ENCODE measurements at regions not wholly inside any gene's neighbourhood (a gene's known extent, or its start where the extent isn't known, plus 50 kb on each side); places are given as distances from the start of the nearest gene placed in this dataset.
A peak's percentile ranks its signal among the peaks of the same experiment; 100 is the strongest.

GRCh38 chr17:59502800-59503199 lies 62.6 kb upstream of the DHX40 start:
- Mint-ChIP-seq H3K27me3 (ENCODE audit: low read depth) (no peaks in the 10 kb centered on the region), H3K4me1 (peaks cover 14% of the 10 kb centered on the region), H3K9me3 (no peaks in the 10 kb centered on the region), H3K4me3 (no peak overlapping the region), H3K27ac (no peak overlapping the region), H3K36me3 (no peaks in the 10 kb centered on the region)
- TF ChIP-seq CTCF (IDR thresholded peaks at IDR 0.05; ENCODE audit: unreplicated experiment) = no peak
- no peak for DNase-seq (ENCODE audit: low spot score in 2 of 2, unreplicated experiment in 2 of 2)

- H3K27ac Mint-ChIP-seq = no peak overlapping the region
Observed at GRCh38 chr17:59503500-59503899, 61.9 kb upstream of the DHX40 start.

GRCh38 chr17:59504821-59505220 lies 60.6 kb upstream of the DHX40 start:
- Mint-ChIP-seq H3K36me3 (no peaks in the 10 kb centered on the region), H3K27me3 (ENCODE audit: low read depth) (no peaks in the 10 kb centered on the region), H3K4me3 (no peak overlapping the region), H3K4me1 (peaks cover 8% of the 10 kb centered on the region), H3K27ac (peak overlapping the region; percentile 48), H3K9me3 (no peaks in the 10 kb centered on the region)
- DNase-seq (ENCODE audit: low spot score in 2 of 2, unreplicated experiment in 2 of 2) = no peak
- TF ChIP-seq CTCF (IDR thresholded peaks at IDR 0.05; ENCODE audit: unreplicated experiment) = no peak

More at GRCh38 chr17:59503500-59503899, 61.9 kb upstream of the DHX40 start:
- peaks cover 14% of the 10 kb centered on the region for H3K4me1 Mint-ChIP-seq
- TF ChIP-seq CTCF (IDR thresholded peaks at IDR 0.05; ENCODE audit: unreplicated experiment) = no peak
- no peak overlapping the region for H3K4me3 Mint-ChIP-seq
- H3K9me3 Mint-ChIP-seq = no peaks in the 10 kb centered on the region
- no peak for DNase-seq (ENCODE audit: low spot score in 2 of 2, unreplicated experiment in 2 of 2)
- H3K27me3 Mint-ChIP-seq (ENCODE audit: low read depth) = no peaks in the 10 kb centered on the region
- H3K36me3 Mint-ChIP-seq = no peaks in the 10 kb centered on the region

GRCh38 chr17:59505610-59506276 lies 59.7 kb upstream of the DHX40 start:
- Mint-ChIP-seq H3K9me3 (no peaks in the 10 kb centered on the region), H3K36me3 (no peaks in the 10 kb centered on the region), H3K4me3 (no peak overlapping the region), H3K27me3 (ENCODE audit: low read depth) (no peaks in the 10 kb centered on the region), H3K27ac (no peak overlapping the region), H3K4me1 (peaks cover 8% of the 10 kb centered on the region)
- no peak for DNase-seq (ENCODE audit: low spot score in 2 of 2, unreplicated experiment in 2 of 2)
- TF ChIP-seq CTCF (IDR thresholded peaks at IDR 0.05; ENCODE audit: unreplicated experiment) = no peak

- Mint-ChIP-seq H3K4me3 (no peak overlapping the region), H3K36me3 (no peaks in the 10 kb centered on the region), H3K9me3 (no peaks in the 10 kb centered on the region), H3K4me1 (peaks cover 6% of the 10 kb centered on the region), H3K27ac (no peak overlapping the region), H3K27me3 (ENCODE audit: low read depth) (no peaks in the 10 kb centered on the region)
- TF ChIP-seq CTCF (IDR thresholded peaks at IDR 0.05; ENCODE audit: unreplicated experiment) = no peak
- DNase-seq (ENCODE audit: low spot score in 2 of 2, unreplicated experiment in 2 of 2) = no peak
Observed at GRCh38 chr17:59506894-59507726, 58.3 kb upstream of the DHX40 start.

Data from mesothelial cell of epicardium (in vitro differentiated cells).